DOHH2 (cell line): ENCODE measurements at regions not wholly inside any gene's neighbourhood (a gene's known extent, or its start where the extent isn't known, plus 50 kb on each side); places are given as distances from the start of the nearest gene placed in this dataset.

ENCODE experiments used
- H3F3A ChIP-seq: fragments of 200-600 bp; sonication (generic), shearing (Covaris generic); 2 replicates; pipeline ENCODE4 v1.6.0; 2016; ENCODE audit warnings: antibody characterized with exemption, mild to moderate bottlenecking; ENCODE audit not compliant: control insufficient read depth, insufficient read depth
- H3K27ac ChIP-seq: fragments of 200-600 bp; sonication (generic); 2 replicates; pipeline ENCODE4 v1.5.1; 2014; ENCODE audit warnings: low read depth, mild to moderate bottlenecking, low read length, moderate library complexity
- H3K27me3 ChIP-seq: fragments of 200-600 bp; sonication (generic); 2 replicates; pipeline ENCODE4 v1.6.1; 2014; ENCODE audit warnings: mild to moderate bottlenecking, low read length, mixed read lengths; ENCODE audit not compliant: control insufficient read depth
- H3K36me3 ChIP-seq: fragments of 200-600 bp; sonication (generic); 2 replicates; pipeline ENCODE4 v1.6.1; 2014; ENCODE audit warnings: mild to moderate bottlenecking, low read length, moderate library complexity, mixed read lengths; ENCODE audit not compliant: control insufficient read depth
- H3K4me1 ChIP-seq: fragments of 200-600 bp; sonication (generic); 2 replicates; pipeline ENCODE4 v1.6.1; 2014; ENCODE audit warnings: mild to moderate bottlenecking, low read length, mixed read lengths; ENCODE audit not compliant: control insufficient read depth
- H3K4me2 ChIP-seq: fragments of 200-600 bp; sonication (generic); 2 replicates; pipeline ENCODE4 v1.6.0; 2014; ENCODE audit warnings: mild to moderate bottlenecking, low read length, moderate library complexity
- H3K4me3 ChIP-seq: fragments of 200-600 bp; sonication (generic); 2 replicates; pipeline ENCODE4 v1.5.1; 2014; ENCODE audit warnings: mild to moderate bottlenecking, low read length, mixed read lengths
- H3K79me2 ChIP-seq: fragments of 200-600 bp; sonication (generic); 2 replicates; pipeline ENCODE4 v1.6.1; 2014; ENCODE audit warnings: mild to moderate bottlenecking, low read length, mixed read lengths; ENCODE audit not compliant: control insufficient read depth
- H3K9me2 ChIP-seq: fragments of 200-600 bp; sonication (generic); replicated peaks from 2 replicates; pipeline ENCODE4 v1.6.1; 2014; ENCODE audit warnings: mild to moderate bottlenecking, low read length, mixed read lengths; ENCODE audit not compliant: control insufficient read depth
- H3K9me3 ChIP-seq: fragments of 200-600 bp; sonication (generic); 2 replicates; pipeline ENCODE4 v1.6.1; 2014; ENCODE audit warnings: antibody characterized with exemption, low read length, mixed read lengths; ENCODE audit not compliant: control insufficient read depth, insufficient read depth
- H4K20me1 ChIP-seq: fragments of 200-600 bp; sonication (generic); 2 replicates; pipeline ENCODE4 v1.6.0; 2014; ENCODE audit warnings: low read depth, mild to moderate bottlenecking, antibody characterized with exemption, low read length, moderate library complexity; ENCODE audit not compliant: control insufficient read depth, insufficient read depth
- EZH2phosphoT487 ChIP-seq: fragments of 200-600 bp; sonication (generic); IDR thresholded peaks from 2 replicates; pipeline ENCODE4 v1.6.1; 2017; ENCODE audit warnings: borderline replicate concordance, mild to moderate bottlenecking, antibody characterized with exemption, low read length, moderate library complexity, mixed read lengths
- TF ChIP-seq, protein P1 (sequence below): fragments of 200-600 bp; sonication (generic); IDR thresholded peaks from one replicate; pipeline ENCODE4 v1.5.1; 2014; ENCODE audit warnings: antibody characterized with exemption, mild to moderate bottlenecking, low read depth, low read length; ENCODE audit not compliant: poor library complexity, severe bottlenecking

DNA sequence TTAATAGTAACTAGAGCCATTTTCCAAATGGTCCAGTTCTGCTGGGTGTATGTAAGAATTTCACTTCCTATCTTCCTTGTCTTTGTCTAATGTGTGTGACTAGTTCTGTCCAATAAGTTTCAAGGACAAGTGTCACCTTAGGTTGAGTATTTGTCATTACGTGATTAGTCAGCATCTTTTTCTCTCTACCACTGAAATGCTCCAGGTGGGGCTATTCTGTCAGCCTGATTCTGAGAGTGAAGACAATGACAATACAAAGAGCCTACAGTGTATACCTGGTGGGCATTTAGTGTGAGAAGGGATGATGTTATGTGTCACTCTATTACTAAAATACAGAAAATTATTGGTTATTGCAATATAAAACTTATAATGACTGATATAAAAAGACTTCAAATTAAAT is 876.3 kb downstream of the C4orf33 start:
- no peak overlapping the region for H3K27ac ChIP-seq
- no peaks in the 10 kb centered on the region for H3K79me2 ChIP-seq
- TF ChIP-seq, protein P1, sequence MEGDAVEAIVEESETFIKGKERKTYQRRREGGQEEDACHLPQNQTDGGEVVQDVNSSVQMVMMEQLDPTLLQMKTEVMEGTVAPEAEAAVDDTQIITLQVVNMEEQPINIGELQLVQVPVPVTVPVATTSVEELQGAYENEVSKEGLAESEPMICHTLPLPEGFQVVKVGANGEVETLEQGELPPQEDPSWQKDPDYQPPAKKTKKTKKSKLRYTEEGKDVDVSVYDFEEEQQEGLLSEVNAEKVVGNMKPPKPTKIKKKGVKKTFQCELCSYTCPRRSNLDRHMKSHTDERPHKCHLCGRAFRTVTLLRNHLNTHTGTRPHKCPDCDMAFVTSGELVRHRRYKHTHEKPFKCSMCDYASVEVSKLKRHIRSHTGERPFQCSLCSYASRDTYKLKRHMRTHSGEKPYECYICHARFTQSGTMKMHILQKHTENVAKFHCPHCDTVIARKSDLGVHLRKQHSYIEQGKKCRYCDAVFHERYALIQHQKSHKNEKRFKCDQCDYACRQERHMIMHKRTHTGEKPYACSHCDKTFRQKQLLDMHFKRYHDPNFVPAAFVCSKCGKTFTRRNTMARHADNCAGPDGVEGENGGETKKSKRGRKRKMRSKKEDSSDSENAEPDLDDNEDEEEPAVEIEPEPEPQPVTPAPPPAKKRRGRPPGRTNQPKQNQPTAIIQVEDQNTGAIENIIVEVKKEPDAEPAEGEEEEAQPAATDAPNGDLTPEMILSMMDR, result no peak
- H3K4me2 ChIP-seq, result no peak overlapping the region
- H3K9me3 ChIP-seq, result no peaks in the 10 kb centered on the region
- H3K27me3 ChIP-seq, result no peaks in the 10 kb centered on the region
- no peak overlapping the region for H3K4me3 ChIP-seq
- H4K20me1 ChIP-seq, result no peaks in the 10 kb centered on the region
- no peaks in the 10 kb centered on the region for H3K9me2 ChIP-seq
- no peaks in the 10 kb centered on the region for H3K4me1 ChIP-seq
- H3K36me3 ChIP-seq, result no peaks in the 10 kb centered on the region
- H3F3A ChIP-seq, result no peaks in the 10 kb centered on the region

DNA sequence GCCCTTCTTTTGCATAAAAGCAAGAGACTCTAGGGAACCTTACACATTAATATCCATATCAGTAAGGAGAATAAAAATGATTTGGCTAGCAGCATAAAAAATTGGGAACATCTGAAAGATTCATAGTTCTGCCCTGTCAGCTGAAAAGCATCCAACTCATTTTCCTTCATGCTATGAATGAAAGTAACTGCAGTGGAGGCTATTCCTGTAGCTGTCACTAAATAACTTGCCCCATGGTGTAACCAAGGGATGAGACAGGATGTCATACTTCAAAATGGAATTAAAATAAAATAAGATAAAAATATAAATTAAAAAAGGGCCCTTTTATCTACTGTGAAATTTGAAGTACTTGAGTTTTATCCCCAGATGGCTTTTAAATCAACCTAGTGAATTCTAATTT is 878.8 kb downstream of the C4orf33 start:
- Histone ChIP-seq H3K27ac (no peak overlapping the region), H3F3A (no peaks in the 10 kb centered on the region), H4K20me1 (no peaks in the 10 kb centered on the region), H3K27me3 (no peaks in the 10 kb centered on the region), H3K9me3 (no peaks in the 10 kb centered on the region), H3K9me2 (no peaks in the 10 kb centered on the region), H3K4me2 (no peak overlapping the region), H3K79me2 (no peaks in the 10 kb centered on the region), H3K36me3 (no peaks in the 10 kb centered on the region), H3K4me3 (no peak overlapping the region), H3K4me1 (no peaks in the 10 kb centered on the region)
- TF ChIP-seq, protein P1, result no peak
- TF ChIP-seq EZH2phosphoT487, result no peak

DNA sequence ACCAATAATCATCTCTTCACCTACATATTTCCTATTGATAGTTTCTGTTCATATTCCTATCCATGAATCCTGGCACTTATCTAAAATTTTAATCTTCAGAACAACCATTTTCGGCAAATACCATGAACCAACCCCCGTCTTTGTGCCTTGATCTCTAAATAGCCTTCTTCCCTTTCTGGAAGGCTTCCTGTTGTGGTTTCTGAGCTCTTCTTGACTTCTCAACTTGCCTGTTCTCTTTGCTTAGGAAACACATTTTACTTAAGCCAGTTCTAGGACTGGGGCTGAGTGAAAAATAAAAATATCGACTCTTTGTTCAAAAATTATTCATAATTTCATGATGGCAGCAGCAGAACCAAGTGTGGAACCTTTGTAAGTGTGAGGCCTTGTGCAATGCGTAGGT is 882.4 kb downstream of the C4orf33 start:
- no peak overlapping the region for H3K27ac ChIP-seq
- H3K4me1 ChIP-seq, result no peaks in the 10 kb centered on the region
- no peaks in the 10 kb centered on the region for H4K20me1 ChIP-seq
- H3K27me3 ChIP-seq, result no peaks in the 10 kb centered on the region
- H3K4me3 ChIP-seq, result no peak overlapping the region
- no peaks in the 10 kb centered on the region for H3K9me2 ChIP-seq
- H3K4me2 ChIP-seq, result no peak overlapping the region
- no peaks in the 10 kb centered on the region for H3F3A ChIP-seq
- no peak for TF ChIP-seq EZH2phosphoT487
- TF ChIP-seq, protein P1, result no peak
- no peaks in the 10 kb centered on the region for H3K36me3 ChIP-seq
- no peaks in the 10 kb centered on the region for H3K79me2 ChIP-seq
- H3K9me3 ChIP-seq, result no peaks in the 10 kb centered on the region

DNA sequence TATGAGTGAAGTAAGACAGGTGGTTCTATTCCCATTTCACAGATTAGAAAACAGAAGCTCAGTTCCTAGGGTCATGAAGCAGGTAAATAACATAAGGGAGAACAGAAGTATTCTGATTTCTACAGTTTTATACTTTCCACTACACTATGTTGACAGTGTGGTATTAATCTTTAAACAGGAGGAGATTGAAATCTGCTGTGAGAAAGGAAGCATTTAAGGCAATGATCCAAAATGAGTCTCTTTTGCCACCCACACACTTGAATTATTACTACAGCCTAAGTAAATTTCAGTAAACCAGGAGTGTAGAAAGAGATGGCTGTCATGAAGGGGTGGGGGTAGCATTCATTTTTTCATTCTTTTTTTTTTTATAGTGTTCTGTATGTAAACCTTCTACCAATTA is 893.0 kb downstream of the C4orf33 start:
- no peaks in the 10 kb centered on the region for H3F3A ChIP-seq
- H4K20me1 ChIP-seq, result no peaks in the 10 kb centered on the region
- H3K79me2 ChIP-seq, result no peaks in the 10 kb centered on the region
- no peak overlapping the region for H3K4me2 ChIP-seq
- H3K27me3 ChIP-seq, result no peaks in the 10 kb centered on the region
- no peaks in the 10 kb centered on the region for H3K9me3 ChIP-seq
- H3K9me2 ChIP-seq, result no peaks in the 10 kb centered on the region
- H3K27ac ChIP-seq, result no peak overlapping the region
- TF ChIP-seq, protein P1, result no peak
- TF ChIP-seq EZH2phosphoT487, result no peak
- no peaks in the 10 kb centered on the region for H3K4me1 ChIP-seq
- no peak overlapping the region for H3K4me3 ChIP-seq
- no peaks in the 10 kb centered on the region for H3K36me3 ChIP-seq
